ENCODE measurements at regions not wholly inside any gene's neighbourhood (a gene's known extent, or its start where the extent isn't known, plus 50 kb on each side); places are given as distances from the start of the nearest gene placed in this dataset.

- TF ChIP-seq, protein P1, sequence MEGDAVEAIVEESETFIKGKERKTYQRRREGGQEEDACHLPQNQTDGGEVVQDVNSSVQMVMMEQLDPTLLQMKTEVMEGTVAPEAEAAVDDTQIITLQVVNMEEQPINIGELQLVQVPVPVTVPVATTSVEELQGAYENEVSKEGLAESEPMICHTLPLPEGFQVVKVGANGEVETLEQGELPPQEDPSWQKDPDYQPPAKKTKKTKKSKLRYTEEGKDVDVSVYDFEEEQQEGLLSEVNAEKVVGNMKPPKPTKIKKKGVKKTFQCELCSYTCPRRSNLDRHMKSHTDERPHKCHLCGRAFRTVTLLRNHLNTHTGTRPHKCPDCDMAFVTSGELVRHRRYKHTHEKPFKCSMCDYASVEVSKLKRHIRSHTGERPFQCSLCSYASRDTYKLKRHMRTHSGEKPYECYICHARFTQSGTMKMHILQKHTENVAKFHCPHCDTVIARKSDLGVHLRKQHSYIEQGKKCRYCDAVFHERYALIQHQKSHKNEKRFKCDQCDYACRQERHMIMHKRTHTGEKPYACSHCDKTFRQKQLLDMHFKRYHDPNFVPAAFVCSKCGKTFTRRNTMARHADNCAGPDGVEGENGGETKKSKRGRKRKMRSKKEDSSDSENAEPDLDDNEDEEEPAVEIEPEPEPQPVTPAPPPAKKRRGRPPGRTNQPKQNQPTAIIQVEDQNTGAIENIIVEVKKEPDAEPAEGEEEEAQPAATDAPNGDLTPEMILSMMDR (IDR thresholded peaks at IDR 0.05), result no peak
- DNase-seq (ENCODE audit: low spot score), result no peak
- no peak overlapping the region for H3K27ac ChIP-seq
Observed at GRCh38 chr15:88398011-88398410, 69.2 kb downstream of the MRPL46 start.

GRCh38 chr15:88397506-88397905 is 69.7 kb downstream of the MRPL46 start:
- peak; percentile 57 for DNase-seq (ENCODE audit: low spot score)
- Histone ChIP-seq H3K27ac (no peak overlapping the region), H3K4me3 (no peak overlapping the region)
- TF ChIP-seq, protein P1 (IDR thresholded peaks at IDR 0.05), result no peak

More at GRCh38 chr15:88398011-88398410, 69.2 kb downstream of the MRPL46 start:
- H3K4me3 ChIP-seq, result no peak overlapping the region

DNA sequence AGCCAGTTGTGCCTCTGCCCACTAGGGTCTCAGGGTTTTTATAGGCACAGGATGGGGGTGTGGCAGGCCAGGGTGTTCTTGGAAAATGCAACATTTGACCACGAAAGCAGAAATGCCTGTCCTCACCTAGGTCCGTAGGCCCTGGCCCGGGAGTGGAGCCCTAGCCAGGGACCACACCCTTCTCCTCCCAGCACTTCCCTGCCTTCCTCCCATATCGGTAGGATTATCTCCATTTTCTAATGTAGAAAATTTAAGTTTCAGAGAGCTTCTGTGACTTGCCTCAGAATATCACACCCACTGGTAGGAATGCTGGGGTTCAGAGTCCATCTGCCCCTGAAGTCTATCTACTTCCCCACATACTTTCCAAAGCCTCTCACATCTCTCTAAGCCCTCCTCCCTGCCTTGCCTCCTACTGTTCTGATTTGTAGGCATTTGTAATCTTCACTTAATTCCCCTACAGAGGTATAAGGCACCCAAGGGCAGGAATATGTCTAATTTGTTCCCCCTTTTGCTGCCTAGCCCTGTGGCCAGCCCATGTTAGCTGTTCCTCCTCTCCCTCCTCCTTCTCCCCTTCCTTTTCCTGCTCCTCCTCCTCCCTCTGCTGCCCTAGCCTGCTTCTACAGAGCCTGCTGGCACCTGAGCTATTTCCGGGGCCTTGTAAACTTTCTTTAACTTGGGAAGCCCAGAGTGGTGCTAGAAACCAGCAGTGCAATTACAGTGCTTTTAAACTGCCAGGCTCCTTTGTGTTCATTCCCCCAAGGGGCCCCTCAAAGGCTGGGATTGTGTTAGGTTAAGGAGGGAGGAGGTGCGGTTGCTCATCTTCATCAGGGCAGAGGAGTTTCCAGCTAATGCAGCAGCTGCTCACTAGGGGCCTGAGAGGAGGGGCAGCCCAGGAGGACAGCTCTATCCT is 71.1 kb downstream of the MRPL46 start:
- TF ChIP-seq, protein P1 (IDR thresholded peaks at IDR 0.05), result no peak
- Histone ChIP-seq H3K27ac (peak overlapping the region in 1 of 2 donors; percentile 60), H3K4me3 (no peak overlapping the region)
- DNase-seq (ENCODE audit: low spot score), result peak; percentile 41

- TF ChIP-seq, protein P1 (IDR thresholded peaks at IDR 0.05), result no peak
- Histone ChIP-seq H3K27ac (peak overlapping the region; percentile 50 to 60), H3K4me3 (no peak overlapping the region)
- peak; percentile 35 for DNase-seq (ENCODE audit: low spot score)
Observed at GRCh38 chr15:88395241-88395640, 71.9 kb downstream of the MRPL46 start.

GRCh38 chr15:88394553-88395145 is 72.5 kb downstream of the MRPL46 start:
- Histone ChIP-seq H3K27ac (peak overlapping the region; percentile 50 to 60), H3K4me3 (no peak overlapping the region)
- DNase-seq (ENCODE audit: low spot score), result peak; percentile 36
- TF ChIP-seq, protein P1 (IDR thresholded peaks at IDR 0.05), result no peak

DNA sequence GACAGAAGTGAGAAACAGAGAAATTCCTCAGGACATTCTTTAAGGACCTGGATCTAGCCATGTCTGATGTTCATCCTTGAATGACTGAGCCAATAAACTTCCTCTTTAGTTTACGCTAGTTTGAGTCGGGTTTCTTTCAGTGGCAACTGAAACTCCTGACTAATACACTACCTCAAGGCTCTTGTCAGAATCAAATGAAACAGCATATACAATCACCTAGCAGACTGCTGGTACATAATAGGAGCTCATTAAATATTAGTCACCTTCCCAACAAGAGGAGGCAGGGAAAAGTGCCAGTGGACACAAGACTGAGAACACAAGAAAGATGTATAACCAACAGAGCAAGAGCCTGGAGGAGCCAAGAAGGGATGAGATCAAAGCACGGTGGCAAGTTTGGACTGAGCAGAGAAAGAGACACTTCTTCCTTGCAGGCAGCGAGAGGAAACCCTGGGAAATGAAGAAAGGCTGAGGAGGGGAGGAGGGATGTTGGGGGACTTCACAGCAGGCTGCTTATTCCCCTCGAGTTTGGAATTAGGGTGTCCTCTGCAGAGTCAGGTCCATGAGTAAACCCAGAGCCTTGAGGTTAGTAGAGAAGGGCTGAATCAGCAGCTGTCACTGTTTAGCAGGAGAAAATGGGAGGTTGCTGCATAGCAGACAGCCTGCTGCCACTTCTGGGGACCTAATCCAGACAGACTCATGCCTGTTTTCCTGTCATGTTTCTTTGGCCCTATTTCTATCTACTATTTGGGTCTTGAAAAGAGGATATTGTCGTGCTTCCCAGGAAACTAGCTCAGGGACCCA is 73.3 kb downstream of the MRPL46 start:
- DNase-seq (ENCODE audit: low spot score), result peak; percentile 50
- no peak overlapping the region for H3K4me3 ChIP-seq
- TF ChIP-seq, protein P1 (IDR thresholded peaks at IDR 0.05), result no peak
- H3K27ac ChIP-seq, result peak overlapping the region in 1 of 2 donors; percentile 60

Data from coronary artery (tissue), 2 donors.